ENCODE measurements at regions not wholly inside any gene's neighbourhood (a gene's known extent, or its start where the extent isn't known, plus 50 kb on each side); places are given as distances from the start of the nearest gene placed in this dataset.
A peak's percentile ranks its signal among the peaks of the same experiment; 100 is the strongest.

GRCh38 chr20:3326779-3327521 lies 80.5 kb downstream of the DNAAF9 start:
- no peaks in the 10 kb centered on the region for H3K27me3 ChIP-seq
- H3K4me1 ChIP-seq: peaks cover 0 to 9% (median 4%) of the 10 kb centered on the region in 4 donors
- peak in 1 of 2 donors; percentile 48 for DNase-seq
- intact Hi-C loops (cut with DNase I; ENCODE audit: low total_unique reads): no loop called here
- no peak overlapping the region for H3K27ac ChIP-seq
- peaks cover 25 to 95% (median 89%) of the 10 kb centered on the region in 4 donors for H3K36me3 ChIP-seq
- H3K4me3 ChIP-seq: no peak overlapping the region
- H3K9me3 ChIP-seq: no peaks in the 10 kb centered on the region
- no peak for TF ChIP-seq POLR2AphosphoS5 (IDR thresholded peaks at IDR 0.05)
- no peak for TF ChIP-seq EP300 (IDR thresholded peaks at IDR 0.05)
- TF ChIP-seq POLR2A (IDR thresholded peaks at IDR 0.05): no peak
- no peak for TF ChIP-seq CTCF (IDR thresholded peaks at IDR 0.05)
- 46 to 64% (median 58%) methylated on average over 7 of the region's 7 CpGs for WGBS, 5 donors

GRCh38 chr20:3325864-3326263 lies 81.6 kb downstream of the DNAAF9 start:
- intact Hi-C loops (cut with DNase I; ENCODE audit: low total_unique reads): no loop called here
- TF ChIP-seq POLR2A (IDR thresholded peaks at IDR 0.05) (no peak), POLR2AphosphoS5 (IDR thresholded peaks at IDR 0.05) (no peak), CTCF (IDR thresholded peaks at IDR 0.05) (no peak), EP300 (IDR thresholded peaks at IDR 0.05) (no peak)
- 80 to 97% (median 91%) methylated on average over 2 of the region's 2 CpGs for WGBS, 5 donors

DNA sequence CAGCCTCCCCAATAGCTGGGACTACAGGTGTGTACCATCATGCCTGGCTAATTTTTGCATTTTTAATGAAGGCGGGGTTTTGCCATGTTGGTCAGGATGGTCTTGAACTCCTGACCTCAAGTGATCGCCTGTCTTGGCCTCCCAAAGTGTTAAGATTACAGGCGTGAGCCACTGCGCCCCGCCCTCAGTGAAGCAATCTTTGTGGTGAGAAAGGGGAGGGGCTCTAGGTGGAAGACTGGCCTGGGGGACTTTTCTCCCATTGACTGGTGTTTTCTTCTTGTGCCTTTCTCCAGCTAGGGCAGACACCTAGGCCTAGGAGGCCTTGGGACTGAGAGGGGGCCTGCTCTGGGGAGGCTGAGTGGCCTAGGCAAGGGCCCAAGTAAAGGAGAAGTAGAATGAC lies 84.1 kb downstream of the DNAAF9 start:
- TF ChIP-seq CTCF (IDR thresholded peaks at IDR 0.05) (no peak), POLR2A (IDR thresholded peaks at IDR 0.05) (no peak), POLR2AphosphoS5 (IDR thresholded peaks at IDR 0.05) (no peak), EP300 (IDR thresholded peaks at IDR 0.05) (no peak)
- DNase-seq: no peak
- Histone ChIP-seq H3K4me1 (peaks cover 0 to 9% (median 4%) of the 10 kb centered on the region in 4 donors), H3K36me3 (peaks cover 26 to 95% (median 84%) of the 10 kb centered on the region in 4 donors), H3K27me3 (no peaks in the 10 kb centered on the region), H3K27ac (no peak overlapping the region), H3K4me3 (no peak overlapping the region), H3K9me3 (no peaks in the 10 kb centered on the region)
- WGBS, 5 donors: 77 to 82% (median 80%) methylated on average over 5 of the region's 5 CpGs
- intact Hi-C loops (cut with DNase I; ENCODE audit: low total_unique reads): no loop called here

More at GRCh38 chr20:3325864-3326263, 81.6 kb downstream of the DNAAF9 start:
- H3K9me3 ChIP-seq: no peaks in the 10 kb centered on the region
- no peaks in the 10 kb centered on the region for H3K27me3 ChIP-seq
- peaks cover 25 to 95% (median 89%) of the 10 kb centered on the region in 4 donors for H3K36me3 ChIP-seq
- no peak for DNase-seq
- H3K27ac ChIP-seq: no peak overlapping the region
- peaks cover 0 to 9% (median 4%) of the 10 kb centered on the region in 4 donors for H3K4me1 ChIP-seq
- H3K4me3 ChIP-seq: no peak overlapping the region

DNA sequence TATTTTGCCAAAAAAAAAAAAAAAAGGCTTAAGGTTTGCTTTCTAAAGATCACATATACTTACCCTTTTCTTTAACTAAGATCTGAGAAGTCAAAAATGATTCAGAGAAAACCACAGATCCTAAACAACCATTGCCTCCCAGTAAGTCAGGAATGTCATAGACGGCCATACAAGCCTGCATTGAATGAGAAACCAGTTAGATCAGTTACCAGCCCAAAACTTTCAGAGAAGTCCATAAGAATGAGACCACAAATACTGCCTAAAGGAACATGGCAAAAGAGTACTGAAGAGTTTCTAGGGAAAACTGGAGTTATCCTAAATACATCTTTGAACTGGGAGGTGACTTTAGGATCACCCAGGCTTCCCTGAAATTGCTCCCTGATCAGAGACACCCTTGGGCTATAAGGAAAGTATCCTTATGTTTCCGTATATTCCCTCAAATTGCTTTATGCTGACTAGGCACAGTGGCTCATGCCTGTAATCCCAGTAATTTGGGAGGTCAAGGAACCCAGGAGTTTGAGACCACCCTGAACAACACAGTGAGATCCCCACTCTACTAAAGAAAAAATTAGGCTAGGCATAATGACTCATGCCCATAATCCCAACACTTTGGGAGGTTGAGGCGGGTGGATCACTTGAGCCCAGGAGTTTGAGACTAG lies 79.4 kb upstream of the SLC4A11 start:
- H3K4me1 ChIP-seq: peaks cover 10 to 17% (median 11%) of the 10 kb centered on the region in 4 donors
- TF ChIP-seq POLR2AphosphoS5 (IDR thresholded peaks at IDR 0.05): no peak
- H3K27me3 ChIP-seq: no peaks in the 10 kb centered on the region
- DNase-seq: no peak
- H3K4me3 ChIP-seq: no peak overlapping the region
- peaks cover 18 to 93% (median 88%) of the 10 kb centered on the region in 4 donors for H3K36me3 ChIP-seq
- 81 to 95% (median 89%) methylated on average over 3 of the region's 3 CpGs for WGBS, 5 donors
- H3K27ac ChIP-seq: no peak overlapping the region
- no peaks in the 10 kb centered on the region for H3K9me3 ChIP-seq
- intact Hi-C loops (cut with DNase I; ENCODE audit: low total_unique reads): no loop called here
